ENCODE measurements at regions not wholly inside any gene's neighbourhood (a gene's known extent, or its start where the extent isn't known, plus 50 kb on each side); places are given as distances from the start of the nearest gene placed in this dataset.

GRCh38 chr6:159473475-159474263, 219.4 kb downstream of the SOD2 start:
- DNase-seq, result no peak

- DNase-seq, result no peak
Measured at GRCh38 chr6:159470397-159470796, 222.6 kb downstream of the SOD2 start.

GRCh38 chr6:159469443-159469842, 223.6 kb downstream of the SOD2 start:
- no peak for DNase-seq

GRCh38 chr6:159468994-159469393, 224.0 kb downstream of the SOD2 start:
- DNase-seq, result no peak

- DNase-seq, result peak; percentile 9
Measured at GRCh38 chr6:159467473-159468041, 225.5 kb downstream of the SOD2 start.

- DNase-seq, result no peak
Measured at GRCh38 chr6:159466926-159467325, 226.1 kb downstream of the SOD2 start.

GRCh38 chr6:159464816-159465215, 228.2 kb downstream of the SOD2 start:
- DNase-seq, result no peak

GRCh38 chr6:159463119-159463829, 229.8 kb downstream of the SOD2 start:
- DNase-seq, result peak; percentile 35

- no peak for DNase-seq
Measured at GRCh38 chr6:159462431-159462830, 230.6 kb downstream of the SOD2 start.

- DNase-seq, result no peak
Measured at GRCh38 chr6:159461998-159462397, 231.0 kb downstream of the SOD2 start.

GRCh38 chr6:159461266-159461665, 231.8 kb downstream of the SOD2 start:
- no peak for DNase-seq

GRCh38 chr6:159460476-159460875, 232.6 kb downstream of the SOD2 start:
- no peak for DNase-seq

GRCh38 chr6:159456349-159456748, 236.7 kb downstream of the SOD2 start:
- no peak for DNase-seq

- DNase-seq, result no peak
Measured at GRCh38 chr6:159455700-159456274, 237.3 kb downstream of the SOD2 start.

- no peak for DNase-seq
Measured at GRCh38 chr6:159450815-159451465, 242.1 kb downstream of the SOD2 start.

- DNase-seq, result no peak
Measured at GRCh38 chr6:159446340-159446739, 246.7 kb downstream of the SOD2 start.

GRCh38 chr6:159445351-159445750, 247.7 kb downstream of the SOD2 start:
- DNase-seq, result no peak

GRCh38 chr6:159444056-159444760, 248.8 kb downstream of the SOD2 start:
- no peak for DNase-seq

GRCh38 chr6:159443417-159443920, 249.6 kb downstream of the SOD2 start:
- DNase-seq, result no peak

- no peak for DNase-seq
Measured at GRCh38 chr6:159441704-159441981, 251.4 kb downstream of the SOD2 start.

GRCh38 chr6:159440911-159441703, 251.9 kb downstream of the SOD2 start:
- DNase-seq, result no peak

GRCh38 chr6:159440349-159440748, 252.7 kb downstream of the SOD2 start:
- no peak for DNase-seq
